ENCODE measurements at regions not wholly inside any gene's neighbourhood (a gene's known extent, or its start where the extent isn't known, plus 50 kb on each side); places are given as distances from the start of the nearest gene placed in this dataset.

- no peak for DNase-seq
Measured at GRCh38 chr13:91286317-91286716, 61.2 kb upstream of the MIR17HG start.

GRCh38 chr13:91291078-91291477 lies 56.4 kb upstream of the MIR17HG start:
- DNase-seq, result no peak

GRCh38 chr13:91292630-91293221 lies 54.8 kb upstream of the MIR17HG start:
- no peak for DNase-seq

- DNase-seq, result no peak
Measured at GRCh38 chr13:91295712-91296410, 51.6 kb upstream of the MIR17HG start.

GRCh38 chr13:91297503-91297902 lies 50.0 kb upstream of the MIR17HG start:
- DNase-seq, result no peak

Data from MV-4-11 (cell line).